ENCODE measurements at regions not wholly inside any gene's neighbourhood (a gene's known extent, or its start where the extent isn't known, plus 50 kb on each side); places are given as distances from the start of the nearest gene placed in this dataset.
A peak's percentile ranks its signal among the peaks of the same experiment; 100 is the strongest.

DNA sequence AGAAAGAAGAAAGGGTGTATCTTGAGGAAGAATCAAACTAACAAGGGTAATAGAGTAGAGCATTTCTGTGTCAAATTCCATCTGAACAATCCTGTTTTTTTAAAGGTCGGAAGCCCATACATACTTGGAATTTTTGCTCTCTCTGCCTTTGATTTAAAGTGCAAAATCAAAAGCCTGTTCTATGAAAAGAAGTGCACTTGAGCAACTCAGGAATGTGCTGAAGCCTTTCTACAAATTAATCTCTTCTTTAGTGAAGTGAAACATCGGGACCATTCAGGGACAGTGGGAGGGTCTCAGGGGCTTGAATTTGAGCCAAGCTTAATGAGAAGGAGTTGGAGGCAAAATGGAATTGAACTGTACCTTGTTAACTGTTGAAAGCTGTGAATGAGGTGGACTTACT is 1008.5 kb upstream of the LCORL start:
- TF ChIP-seq ZNF565 (CRISPR knock-in tag; conservative IDR thresholded peaks at IDR 0.05; ENCODE audit: low read depth) (no peak), ZNF8 (CRISPR knock-in tag; IDR thresholded peaks at IDR 0.05) (no peak), CREB5 (CRISPR knock-in tag; IDR thresholded peaks at IDR 0.05; ENCODE audit: low read depth) (no peak), PPARA (CRISPR knock-in tag; IDR thresholded peaks at IDR 0.05; ENCODE audit: borderline replicate concordance) (no peak), OSR1 (CRISPR knock-in tag; IDR thresholded peaks at IDR 0.05) (no peak), ZC3H10 (CRISPR knock-in tag; IDR thresholded peaks at IDR 0.05) (no peak)
- TF ChIP-seq, protein P1, sequence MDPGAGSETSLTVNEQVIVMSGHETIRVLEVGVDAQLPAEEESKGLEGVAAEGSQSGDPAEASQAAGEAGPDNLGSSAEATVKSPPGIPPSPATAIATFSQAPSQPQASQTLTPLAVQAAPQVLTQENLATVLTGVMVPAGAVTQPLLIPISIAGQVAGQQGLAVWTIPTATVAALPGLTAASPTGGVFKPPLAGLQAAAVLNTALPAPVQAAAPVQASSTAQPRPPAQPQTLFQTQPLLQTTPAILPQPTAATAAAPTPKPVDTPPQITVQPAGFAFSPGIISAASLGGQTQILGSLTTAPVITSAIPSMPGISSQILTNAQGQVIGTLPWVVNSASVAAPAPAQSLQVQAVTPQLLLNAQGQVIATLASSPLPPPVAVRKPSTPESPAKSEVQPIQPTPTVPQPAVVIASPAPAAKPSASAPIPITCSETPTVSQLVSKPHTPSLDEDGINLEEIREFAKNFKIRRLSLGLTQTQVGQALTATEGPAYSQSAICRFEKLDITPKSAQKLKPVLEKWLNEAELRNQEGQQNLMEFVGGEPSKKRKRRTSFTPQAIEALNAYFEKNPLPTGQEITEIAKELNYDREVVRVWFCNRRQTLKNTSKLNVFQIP (CRISPR knock-in tag; IDR thresholded peaks at IDR 0.05; ENCODE audit: borderline replicate concordance, low read depth): no peak
- peak; percentile 79 for ATAC-seq

DNA sequence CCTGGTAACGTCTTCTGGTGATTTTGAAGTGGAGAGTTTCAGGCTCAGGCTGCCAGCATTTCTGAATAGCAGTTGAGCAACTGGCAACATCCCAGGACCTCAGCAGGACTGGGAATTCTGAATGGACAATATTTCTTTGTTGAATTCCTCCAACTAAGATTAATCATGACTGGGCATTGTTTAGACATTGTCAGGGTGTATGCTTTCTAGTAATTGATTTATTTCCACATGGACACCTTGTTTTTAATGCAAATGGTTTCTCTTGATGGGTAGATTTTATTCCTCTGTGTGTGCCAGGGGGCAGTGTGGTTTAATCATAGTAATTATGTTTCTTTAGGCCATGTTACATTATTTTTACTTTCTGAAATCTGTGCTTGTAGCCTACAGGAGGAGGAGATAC is 1004.7 kb upstream of the LCORL start:
- peak; percentile 31; the same call in 1 of the 3 replicates for ATAC-seq
- TF ChIP-seq ARNTL (CRISPR knock-in tag; IDR thresholded peaks at IDR 0.05; ENCODE audit: borderline replicate concordance, low read depth) (no peak), BACH2 (CRISPR knock-in tag; IDR thresholded peaks at IDR 0.05; ENCODE audit: borderline replicate concordance) (no peak), ZNF8 (CRISPR knock-in tag; IDR thresholded peaks at IDR 0.05) (no peak), ZNF70 (CRISPR knock-in tag; IDR thresholded peaks at IDR 0.05) (no peak), ESRRG (CRISPR knock-in tag; IDR thresholded peaks at IDR 0.05) (no peak), TOX (CRISPR knock-in tag; IDR thresholded peaks at IDR 0.05; ENCODE audit: borderline replicate concordance) (no peak)

DNA sequence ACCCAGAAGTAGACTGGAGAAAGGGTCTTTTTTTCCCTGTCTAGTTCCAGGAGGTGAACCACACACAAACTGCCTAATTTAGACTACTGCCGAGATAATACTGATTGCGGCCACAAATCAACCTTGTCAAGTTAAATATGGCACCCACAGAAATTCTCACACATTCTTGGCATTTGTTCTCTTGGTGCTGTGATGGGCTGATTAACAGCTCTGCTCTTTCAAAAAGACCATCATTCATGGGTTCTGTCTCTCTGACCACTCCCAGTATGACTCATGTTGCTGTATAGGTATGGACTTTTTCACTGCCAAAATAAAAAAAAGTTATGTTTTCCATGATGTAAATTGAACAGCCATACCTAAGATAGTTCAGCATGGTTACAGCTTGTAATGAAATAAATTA is 1003.5 kb upstream of the LCORL start:
- TF ChIP-seq ZNF70 (CRISPR knock-in tag; IDR thresholded peaks at IDR 0.05): no peak
- ATAC-seq: no peak

DNA sequence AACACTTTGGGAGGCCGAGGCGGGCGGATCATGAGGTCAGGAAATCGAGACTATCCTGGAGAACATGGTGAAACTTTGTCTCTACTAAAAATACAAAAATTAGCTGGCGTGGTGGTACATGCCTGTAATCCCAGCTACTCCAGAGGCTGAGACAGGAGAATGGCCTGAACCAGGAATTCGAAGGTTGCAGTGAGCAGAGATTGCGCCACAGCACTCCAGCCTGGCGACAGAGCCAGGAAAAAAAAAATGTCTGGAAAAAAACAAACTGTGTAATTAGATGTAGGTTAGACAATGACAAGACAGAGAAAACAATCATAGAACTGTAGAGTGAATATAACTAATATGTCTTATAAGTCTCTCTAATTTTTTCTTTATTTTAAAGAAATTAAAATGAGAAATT is 1002.5 kb upstream of the LCORL start:
- TF ChIP-seq ZNF70 (CRISPR knock-in tag; IDR thresholded peaks at IDR 0.05): no peak
- TF ChIP-seq, protein P2, sequence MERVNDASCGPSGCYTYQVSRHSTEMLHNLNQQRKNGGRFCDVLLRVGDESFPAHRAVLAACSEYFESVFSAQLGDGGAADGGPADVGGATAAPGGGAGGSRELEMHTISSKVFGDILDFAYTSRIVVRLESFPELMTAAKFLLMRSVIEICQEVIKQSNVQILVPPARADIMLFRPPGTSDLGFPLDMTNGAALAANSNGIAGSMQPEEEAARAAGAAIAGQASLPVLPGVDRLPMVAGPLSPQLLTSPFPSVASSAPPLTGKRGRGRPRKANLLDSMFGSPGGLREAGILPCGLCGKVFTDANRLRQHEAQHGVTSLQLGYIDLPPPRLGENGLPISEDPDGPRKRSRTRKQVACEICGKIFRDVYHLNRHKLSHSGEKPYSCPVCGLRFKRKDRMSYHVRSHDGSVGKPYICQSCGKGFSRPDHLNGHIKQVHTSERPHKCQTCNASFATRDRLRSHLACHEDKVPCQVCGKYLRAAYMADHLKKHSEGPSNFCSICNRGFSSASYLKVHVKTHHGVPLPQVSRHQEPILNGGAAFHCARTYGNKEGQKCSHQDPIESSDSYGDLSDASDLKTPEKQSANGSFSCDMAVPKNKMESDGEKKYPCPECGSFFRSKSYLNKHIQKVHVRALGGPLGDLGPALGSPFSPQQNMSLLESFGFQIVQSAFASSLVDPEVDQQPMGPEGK (CRISPR knock-in tag; IDR thresholded peaks at IDR 0.05; ENCODE audit: borderline replicate concordance): no peak
- no peak for TF ChIP-seq TCF4 (CRISPR knock-in tag; IDR thresholded peaks at IDR 0.05; ENCODE audit: borderline replicate concordance)
- TF ChIP-seq, protein P3, sequence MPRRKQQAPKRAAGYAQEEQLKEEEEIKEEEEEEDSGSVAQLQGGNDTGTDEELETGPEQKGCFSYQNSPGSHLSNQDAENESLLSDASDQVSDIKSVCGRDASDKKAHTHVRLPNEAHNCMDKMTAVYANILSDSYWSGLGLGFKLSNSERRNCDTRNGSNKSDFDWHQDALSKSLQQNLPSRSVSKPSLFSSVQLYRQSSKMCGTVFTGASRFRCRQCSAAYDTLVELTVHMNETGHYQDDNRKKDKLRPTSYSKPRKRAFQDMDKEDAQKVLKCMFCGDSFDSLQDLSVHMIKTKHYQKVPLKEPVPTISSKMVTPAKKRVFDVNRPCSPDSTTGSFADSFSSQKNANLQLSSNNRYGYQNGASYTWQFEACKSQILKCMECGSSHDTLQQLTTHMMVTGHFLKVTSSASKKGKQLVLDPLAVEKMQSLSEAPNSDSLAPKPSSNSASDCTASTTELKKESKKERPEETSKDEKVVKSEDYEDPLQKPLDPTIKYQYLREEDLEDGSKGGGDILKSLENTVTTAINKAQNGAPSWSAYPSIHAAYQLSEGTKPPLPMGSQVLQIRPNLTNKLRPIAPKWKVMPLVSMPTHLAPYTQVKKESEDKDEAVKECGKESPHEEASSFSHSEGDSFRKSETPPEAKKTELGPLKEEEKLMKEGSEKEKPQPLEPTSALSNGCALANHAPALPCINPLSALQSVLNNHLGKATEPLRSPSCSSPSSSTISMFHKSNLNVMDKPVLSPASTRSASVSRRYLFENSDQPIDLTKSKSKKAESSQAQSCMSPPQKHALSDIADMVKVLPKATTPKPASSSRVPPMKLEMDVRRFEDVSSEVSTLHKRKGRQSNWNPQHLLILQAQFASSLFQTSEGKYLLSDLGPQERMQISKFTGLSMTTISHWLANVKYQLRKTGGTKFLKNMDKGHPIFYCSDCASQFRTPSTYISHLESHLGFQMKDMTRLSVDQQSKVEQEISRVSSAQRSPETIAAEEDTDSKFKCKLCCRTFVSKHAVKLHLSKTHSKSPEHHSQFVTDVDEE (CRISPR knock-in tag; IDR thresholded peaks at IDR 0.05): no peak
- TF ChIP-seq, protein P1 (CRISPR knock-in tag; IDR thresholded peaks at IDR 0.05; ENCODE audit: borderline replicate concordance, low read depth): no peak
- no peak for TF ChIP-seq CREB5 (CRISPR knock-in tag; IDR thresholded peaks at IDR 0.05; ENCODE audit: low read depth)
- TF ChIP-seq OSR1 (CRISPR knock-in tag; IDR thresholded peaks at IDR 0.05): no peak
- no peak for TF ChIP-seq RARB (CRISPR knock-in tag; IDR thresholded peaks at IDR 0.05)
- TF ChIP-seq ZNF8 (CRISPR knock-in tag; IDR thresholded peaks at IDR 0.05): no peak
- no peak for TF ChIP-seq CSDC2 (CRISPR knock-in tag; IDR thresholded peaks at IDR 0.05)
- no peak for TF ChIP-seq ZC3H10 (CRISPR knock-in tag; IDR thresholded peaks at IDR 0.05)
- no peak for TF ChIP-seq ARNTL (CRISPR knock-in tag; IDR thresholded peaks at IDR 0.05; ENCODE audit: borderline replicate concordance, low read depth)
- no peak for TF ChIP-seq ESRRG (CRISPR knock-in tag; IDR thresholded peaks at IDR 0.05)
- TF ChIP-seq, protein P4, sequence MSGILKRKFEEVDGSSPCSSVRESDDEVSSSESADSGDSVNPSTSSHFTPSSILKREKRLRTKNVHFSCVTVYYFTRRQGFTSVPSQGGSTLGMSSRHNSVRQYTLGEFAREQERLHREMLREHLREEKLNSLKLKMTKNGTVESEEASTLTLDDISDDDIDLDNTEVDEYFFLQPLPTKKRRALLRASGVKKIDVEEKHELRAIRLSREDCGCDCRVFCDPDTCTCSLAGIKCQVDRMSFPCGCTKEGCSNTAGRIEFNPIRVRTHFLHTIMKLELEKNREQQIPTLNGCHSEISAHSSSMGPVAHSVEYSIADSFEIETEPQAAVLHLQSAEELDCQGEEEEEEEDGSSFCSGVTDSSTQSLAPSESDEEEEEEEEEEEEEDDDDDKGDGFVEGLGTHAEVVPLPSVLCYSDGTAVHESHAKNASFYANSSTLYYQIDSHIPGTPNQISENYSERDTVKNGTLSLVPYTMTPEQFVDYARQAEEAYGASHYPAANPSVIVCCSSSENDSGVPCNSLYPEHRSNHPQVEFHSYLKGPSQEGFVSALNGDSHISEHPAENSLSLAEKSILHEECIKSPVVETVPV (CRISPR knock-in tag; IDR thresholded peaks at IDR 0.05): no peak
- no peak for TF ChIP-seq ZFP3 (CRISPR knock-in tag; IDR thresholded peaks at IDR 0.05)
- TF ChIP-seq ZNF565 (CRISPR knock-in tag; conservative IDR thresholded peaks at IDR 0.05; ENCODE audit: low read depth): no peak
- no peak for TF ChIP-seq PPARA (CRISPR knock-in tag; IDR thresholded peaks at IDR 0.05; ENCODE audit: borderline replicate concordance)
- no peak for TF ChIP-seq TOX (CRISPR knock-in tag; IDR thresholded peaks at IDR 0.05; ENCODE audit: borderline replicate concordance)
- TF ChIP-seq SNAI2 (CRISPR knock-in tag; IDR thresholded peaks at IDR 0.05): no peak
- ATAC-seq: no peak

All from SK-N-SH treated with all-trans-retinoic acid at 6 μM for 48 hours (cell line).